ENCODE measurements at regions not wholly inside any gene's neighbourhood (a gene's known extent, or its start where the extent isn't known, plus 50 kb on each side); places are given as distances from the start of the nearest gene placed in this dataset.
"Not testable (repeated sequence)": the region's sequence is repeated elsewhere in the genome, so short reads cannot be mapped to it uniquely, and the experiment has no call there.

- DNase-seq (ENCODE audit: low read depth), result no peak
Observed at GRCh38 chr10:126722726-126723125, 52.2 kb upstream of the C10orf90 start.

GRCh38 chr10:126723226-126723625, 52.7 kb upstream of the C10orf90 start:
- DNase-seq (ENCODE audit: low read depth), result no peak

DNA sequence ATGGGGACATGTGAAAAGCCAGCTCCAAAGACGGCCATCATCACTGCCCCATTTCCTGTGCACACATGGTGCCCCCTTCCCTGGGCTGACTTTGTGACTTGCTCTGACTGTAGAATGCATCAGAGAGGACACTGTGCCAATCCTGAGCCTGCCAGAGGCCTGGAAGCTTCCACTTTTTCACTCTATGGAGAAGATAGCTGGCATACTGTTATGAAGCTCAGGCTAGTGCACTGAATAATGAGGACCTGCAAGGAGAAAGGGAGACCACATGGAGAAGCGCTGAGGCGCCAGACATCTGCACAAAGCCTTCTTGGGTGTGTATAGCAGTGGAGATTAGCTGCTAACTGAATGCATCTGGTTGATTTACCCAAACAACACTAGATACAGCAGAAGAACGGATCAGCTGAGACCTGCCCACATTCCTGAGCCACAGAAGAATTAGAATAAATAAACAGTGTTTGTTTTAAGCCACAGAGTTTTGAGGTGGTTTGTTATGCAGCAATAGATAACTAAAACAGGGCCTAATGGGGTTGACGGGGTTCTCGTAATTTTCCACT, 58.9 kb upstream of the C10orf90 start:
- DNase-seq (ENCODE audit: low read depth), result no peak

DNA sequence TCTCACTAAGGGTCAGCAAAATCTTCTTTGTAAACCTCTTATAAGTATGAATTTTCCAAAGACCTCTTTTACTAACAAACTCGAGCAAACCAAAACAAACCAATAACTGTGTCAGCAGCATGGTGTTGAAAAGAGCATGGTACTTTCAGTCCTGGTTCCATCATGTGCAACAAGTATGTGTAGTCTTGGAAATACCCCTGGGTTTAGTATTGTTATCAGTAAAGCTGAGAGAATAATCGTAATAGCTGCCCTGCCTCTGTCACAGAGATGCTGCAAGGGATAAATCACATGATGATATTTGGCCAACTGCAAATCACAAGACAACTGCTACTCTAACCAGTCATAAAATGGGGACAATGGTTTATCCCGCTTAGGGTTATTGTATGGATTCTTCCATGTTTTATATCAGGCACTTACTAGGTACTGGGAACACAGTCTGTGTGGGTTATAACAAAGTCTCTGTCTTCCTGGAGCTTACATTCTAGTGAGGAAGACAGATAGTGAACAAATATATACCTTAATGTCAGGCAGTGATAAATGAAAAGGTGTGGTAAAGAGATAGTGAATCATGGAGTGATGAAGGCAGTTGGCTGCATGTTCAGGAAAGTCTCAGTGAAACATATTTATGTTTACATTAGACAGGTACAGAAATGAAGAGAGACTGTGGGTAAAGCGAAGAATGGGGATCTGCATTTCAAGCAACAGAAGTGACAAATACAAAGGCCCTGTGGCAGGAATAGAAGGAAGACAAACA, 60.5 kb upstream of the C10orf90 start:
- no peak for DNase-seq (ENCODE audit: low read depth)

- DNase-seq (ENCODE audit: low read depth), result no peak
Observed at GRCh38 chr10:126731610-126731990, 61.1 kb upstream of the C10orf90 start.

DNA sequence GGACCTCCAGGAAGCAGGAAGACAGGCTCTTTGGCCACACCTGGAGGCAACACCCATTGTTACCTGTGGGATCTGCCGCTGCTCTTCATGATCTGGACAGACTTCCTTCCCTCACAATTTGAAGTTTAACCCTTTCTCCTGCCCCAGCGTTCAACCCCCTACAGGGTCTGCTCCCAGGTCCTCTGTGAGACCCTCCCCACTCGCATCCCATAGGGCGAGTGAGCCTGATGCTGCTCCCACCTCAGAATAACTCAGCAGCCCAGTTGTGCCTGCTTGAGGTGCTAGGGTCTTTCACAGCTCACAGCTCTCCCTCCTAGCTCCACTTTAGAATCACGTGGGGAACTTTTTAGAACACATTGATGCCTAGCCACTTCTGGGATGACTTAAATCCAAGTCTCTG, 61.8 kb upstream of the C10orf90 start:
- DNase-seq (ENCODE audit: low read depth), result no peak

DNA sequence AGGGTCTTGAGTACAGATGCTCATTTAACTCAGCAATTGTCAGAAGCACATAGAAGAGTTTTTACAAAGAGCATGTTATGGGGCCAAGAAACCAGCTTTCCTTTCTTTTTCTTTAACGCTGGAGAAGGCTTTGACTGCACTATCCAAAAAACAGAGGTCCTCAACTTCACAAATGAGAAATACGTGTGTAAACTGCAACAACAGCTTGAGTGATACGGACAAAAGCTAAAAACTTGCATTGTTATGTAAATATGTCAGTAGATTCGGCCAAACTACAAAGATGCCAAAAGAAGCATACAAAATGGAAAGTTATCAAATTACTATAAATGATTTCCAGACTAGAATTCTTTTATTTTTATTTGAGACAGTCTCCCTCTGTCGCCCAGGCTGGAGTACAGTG, 62.4 kb upstream of the C10orf90 start:
- no peak for DNase-seq (ENCODE audit: low read depth)

- DNase-seq (ENCODE audit: low read depth), result no peak
Observed at GRCh38 chr10:126734015-126734414, 63.5 kb upstream of the C10orf90 start.

DNA sequence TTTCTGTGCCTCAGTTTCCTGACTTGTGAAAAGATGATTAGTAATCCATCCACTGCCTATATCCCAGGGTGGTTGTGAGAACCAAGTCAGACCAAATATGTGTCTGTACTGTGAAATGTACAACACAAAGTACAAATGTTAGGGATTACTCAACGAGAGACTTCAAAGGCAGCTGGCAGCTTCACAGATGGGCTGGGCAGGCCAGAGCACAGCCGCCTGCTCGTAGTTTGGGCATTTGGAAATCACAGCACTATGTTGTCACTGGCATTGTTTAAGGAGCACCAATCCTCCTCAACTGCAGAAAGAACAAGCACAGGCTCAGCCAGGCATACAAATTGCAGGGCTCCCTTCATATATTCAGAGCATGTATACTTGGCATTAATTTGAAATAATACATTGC, 64.5 kb upstream of the C10orf90 start:
- DNase-seq (ENCODE audit: low read depth), result no peak

- no peak for DNase-seq (ENCODE audit: low read depth)
Observed at GRCh38 chr10:126736142-126736541, 65.6 kb upstream of the C10orf90 start.

- no peak for DNase-seq (ENCODE audit: low read depth)
Observed at GRCh38 chr10:126736727-126737126, 66.2 kb upstream of the C10orf90 start.

DNA sequence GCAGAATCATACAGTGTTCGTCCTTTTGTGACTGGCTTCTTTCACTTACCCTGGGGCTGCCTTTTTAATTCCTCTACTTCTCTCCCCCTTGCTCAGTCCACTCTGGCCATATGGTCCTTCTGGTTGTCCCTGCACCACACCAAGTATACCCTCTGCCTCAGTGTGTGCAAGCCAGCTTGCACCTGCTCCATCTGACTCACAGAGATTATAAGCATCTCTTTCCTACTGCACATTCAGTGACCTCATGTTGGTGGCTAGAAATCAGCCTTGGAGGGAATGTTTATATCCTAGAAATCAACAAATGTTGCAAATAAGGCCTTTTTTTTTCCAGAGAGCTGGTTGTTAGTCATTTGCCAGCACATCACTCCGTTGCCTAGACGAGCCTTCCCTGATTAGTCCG, 67.5 kb upstream of the C10orf90 start:
- no peak for DNase-seq (ENCODE audit: low read depth)

DNA sequence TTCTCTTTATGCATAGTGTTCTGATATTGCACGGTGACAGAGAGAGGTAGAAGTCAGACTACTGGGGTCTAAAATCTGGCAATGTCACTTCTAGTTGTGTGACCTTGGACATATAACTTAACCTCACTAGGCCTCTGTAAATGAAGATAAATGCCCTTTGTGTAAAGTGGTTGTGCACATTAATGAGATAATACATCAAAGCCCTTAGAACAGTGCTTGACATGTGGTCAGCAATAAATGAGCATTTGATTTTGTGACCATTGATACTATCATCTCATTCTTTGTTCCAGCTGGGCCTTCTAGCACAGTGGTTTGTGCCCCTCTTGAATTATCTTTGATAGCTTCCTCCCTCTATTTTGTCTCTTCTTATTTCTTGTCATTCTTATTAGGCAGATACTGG, 74.1 kb upstream of the C10orf90 start:
- DNase-seq (ENCODE audit: low read depth), result no peak

- DNase-seq (ENCODE audit: low read depth), result peak; percentile 1
Observed at GRCh38 chr10:126749015-126749655, 78.6 kb upstream of the C10orf90 start.

GRCh38 chr10:126754966-126755365, 84.5 kb upstream of the C10orf90 start:
- DNase-seq (ENCODE audit: low read depth), result no peak

- no peak for DNase-seq (ENCODE audit: low read depth)
Observed at GRCh38 chr10:126758867-126759266, 88.4 kb upstream of the C10orf90 start.

GRCh38 chr10:126759531-126759930, 89.0 kb upstream of the C10orf90 start:
- no peak for DNase-seq (ENCODE audit: low read depth)

DNA sequence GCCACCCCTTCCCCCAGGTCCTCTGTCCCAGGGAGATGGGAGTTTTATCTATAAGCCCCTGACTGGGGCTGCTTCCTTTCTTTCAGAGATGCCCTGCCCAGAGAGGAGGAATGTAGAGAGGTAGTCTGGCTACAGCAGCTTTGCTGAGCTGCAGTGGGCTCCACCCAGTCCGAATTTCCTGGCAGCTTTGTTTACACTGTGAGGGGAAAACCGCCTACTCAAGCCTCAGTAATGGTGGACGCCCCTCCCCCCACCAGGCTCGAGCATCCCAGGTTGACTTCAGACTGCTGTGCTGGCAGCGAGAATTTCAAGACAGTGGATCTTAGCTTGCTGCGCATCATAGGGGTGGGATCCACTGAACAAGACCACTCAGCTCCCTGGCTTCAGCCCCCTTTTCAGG, 96.2 kb upstream of the C10orf90 start:
- not testable (repeated sequence) for DNase-seq (ENCODE audit: low read depth)

GRCh38 chr10:126770809-126771208, 100.3 kb upstream of the C10orf90 start:
- DNase-seq (ENCODE audit: low read depth), result no peak

DNA sequence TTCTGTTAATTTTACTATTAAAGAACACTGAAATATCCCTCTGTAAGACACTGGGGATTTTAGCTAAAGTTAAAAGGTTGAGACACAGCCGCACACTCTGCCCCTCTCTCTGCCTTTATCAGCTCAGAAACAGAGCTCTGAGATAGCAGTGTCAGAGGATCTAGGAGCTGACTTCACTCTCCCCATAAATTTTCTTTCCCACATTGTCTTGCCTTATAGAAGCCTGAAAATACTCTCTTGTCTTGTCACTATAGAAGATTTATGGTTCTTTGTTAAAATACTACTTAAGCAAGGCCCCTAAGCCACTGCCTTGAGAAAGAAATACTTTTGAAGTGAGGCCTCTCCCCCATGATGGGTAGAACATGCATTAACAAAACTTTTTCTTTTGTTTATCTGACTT, 105.7 kb upstream of the C10orf90 start:
- DNase-seq (ENCODE audit: low read depth), result no peak

- DNase-seq (ENCODE audit: low read depth), result no peak
Observed at GRCh38 chr10:126777714-126778113, 107.2 kb upstream of the C10orf90 start.

- DNase-seq (ENCODE audit: low read depth), result no peak
Observed at GRCh38 chr10:126781450-126782216, 111.1 kb upstream of the C10orf90 start.
